ENCODE measurements at regions not wholly inside any gene's neighbourhood (a gene's known extent, or its start where the extent isn't known, plus 50 kb on each side); places are given as distances from the start of the nearest gene placed in this dataset.

DNA sequence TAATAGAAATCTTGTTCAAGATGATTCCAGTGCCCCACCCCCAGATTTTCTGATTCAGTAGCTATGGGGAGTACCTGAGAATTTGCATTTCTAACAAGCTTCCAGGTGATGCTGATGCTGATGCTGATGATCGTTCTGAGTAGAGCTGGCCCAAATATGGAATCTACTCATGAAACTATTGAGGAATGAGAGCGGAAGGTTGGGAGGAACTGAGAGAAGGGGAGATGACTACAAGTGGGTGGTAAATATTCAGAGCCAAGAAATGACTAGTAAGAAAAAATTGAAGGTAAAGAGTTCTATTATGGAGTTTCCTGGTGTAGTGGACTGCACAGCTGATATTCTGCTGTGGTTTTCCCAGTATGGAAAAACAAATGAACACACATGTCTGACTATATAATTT, 235.4 kb upstream of the FN1 start:
- CTCF ChIA-PET (ENCODE audit: low intra/inter-chr PET ratio): no interaction called here
- FAIRE-seq: no peak
- Histone ChIP-seq H3K4me1 (replicated peaks in 1 of 2; ENCODE audit: control insufficient read depth in 2 of 2, insufficient read depth in 2 of 2, low read length in 2 of 2) (no peaks in the 10 kb centered on the region), H3K27ac (ENCODE audit: extremely low read depth, low read depth, low read length) (no peak overlapping the region), H3K4me2 (ENCODE audit: insufficient read depth, low read length) (no peak overlapping the region), H2AFZ (ENCODE audit: low read depth, low read length) (no peak overlapping the region), H3K27me3 (ENCODE audit: control insufficient read depth in 2 of 2, insufficient read depth in 2 of 2, low read length in 2 of 2) (no peaks in the 10 kb centered on the region), H3K9me1 (ENCODE audit: control insufficient read depth, insufficient read depth, low read length) (no peaks in the 10 kb centered on the region), H3K9ac (ENCODE audit: insufficient read depth in 1 of 2, low read depth in 2 of 2, low read length in 2 of 2) (no peak overlapping the region), H3K79me2 (ENCODE audit: control insufficient read depth, insufficient read depth, low read length) (no peaks in the 10 kb centered on the region), H3K36me3 (ENCODE audit: control insufficient read depth, insufficient read depth, low read length) (no peaks in the 10 kb centered on the region), H4K20me1 (replicated peaks; ENCODE audit: control insufficient read depth, insufficient read depth, low read length) (no peaks in the 10 kb centered on the region), H3K4me3 (no peak overlapping the region), H3K9me3 (replicated peaks; ENCODE audit: control insufficient read depth, insufficient read depth, low read depth, low read length) (peaks cover 2% of the 10 kb centered on the region; the same call in 1 of the 2 replicates)
- POLR2A ChIA-PET: no interaction called here
- TF ChIP-seq PRPF4 (IDR thresholded peaks at IDR 0.05; ENCODE audit: insufficient read depth, low read depth, low read length, poor library complexity, severe bottlenecking) (no peak), ZFPM2 (CRISPR knock-in tag; IDR thresholded peaks at IDR 0.05) (no peak), CTBP1 (IDR thresholded peaks at IDR 0.05; ENCODE audit: borderline replicate concordance) (no peak), MBD1 (CRISPR knock-in tag; IDR thresholded peaks at IDR 0.05) (no peak), ZNF79 (CRISPR knock-in tag; IDR thresholded peaks at IDR 0.05; ENCODE audit: low read depth) (no peak), HNRNPK (IDR thresholded peaks at IDR 0.05; ENCODE audit: low read depth, low read length, poor library complexity, severe bottlenecking) (no peak), ETV5 (CRISPR knock-in tag; IDR thresholded peaks at IDR 0.05; ENCODE audit: low read depth) (no peak), BDP1 (IDR thresholded peaks at IDR 0.05; ENCODE audit: insufficient read depth, insufficient read length) (no peak), AFF1 (IDR thresholded peaks at IDR 0.05; ENCODE audit: low read depth in 1 of 2, partially characterized antibody in 2 of 2) (no peak), ARID3B (CRISPR knock-in tag; IDR thresholded peaks at IDR 0.05; ENCODE audit: borderline replicate concordance) (no peak), SMARCC2 (IDR thresholded peaks at IDR 0.05; ENCODE audit: low read depth) (no peak), PPARD (CRISPR knock-in tag; IDR thresholded peaks at IDR 0.05) (no peak), DIDO1 (tag; IDR thresholded peaks at IDR 0.05; ENCODE audit: low read depth) (no peak), ZNF668 (CRISPR knock-in tag; IDR thresholded peaks at IDR 0.05) (no peak), HMG20B (CRISPR knock-in tag; IDR thresholded peaks at IDR 0.05) (no peak), CBX3 (IDR thresholded peaks at IDR 0.05; ENCODE audit: borderline replicate concordance in 1 of 2, low read length in 2 of 2) (no peak)
- BruUV-seq (replicated peaks): no TSS peak
- no peak for ATAC-seq
- DNase-seq (ENCODE audit: extremely low read depth in 1 of 4, low spot score in 3 of 4): no peak
- intact Hi-C loops (cut with micrococcal nuclease): no loop called here
- WGBS (ENCODE audit: insufficient coverage, low coverage, missing lambda C conversion rate): 81% methylated on average over 2 of the region's 2 CpGs
- in situ Hi-C loops (cut with MboI): no loop called here
